GM12878 (cell line): ENCODE measurements at regions not wholly inside any gene's neighbourhood (a gene's known extent, or its start where the extent isn't known, plus 50 kb on each side); places are given as distances from the start of the nearest gene placed in this dataset.

Source experiments
- ATAC-seq: fragments of 200-7000 bp; cut with Tn5 transposase; 3 replicates; pipeline ENCODE4 v1.9.1; 2020; ENCODE audit warnings: mild to moderate bottlenecking, moderate library complexity
- BruUV-seq: library from RNA; stranded (reverse); fragments of 400-500 nt; replicated peaks from 2 replicates; lab custom pipeline; 2021; lab: Mats Ljungman, UMichigan
- CTCF ChIA-PET: fragments of 300-600 bp; sonication (Branson Sonifier 250); formaldehyde crosslinking; extraction: SDS; loops from one replicate; lab custom pipeline; 2021; ENCODE audit warnings: inconsistent platforms; lab: Yijun Ruan, JAX
- POLR2A ChIA-PET: fragments of 350-600 bp; formaldehyde crosslinking; extraction: SDS; loops from one replicate; lab custom pipeline; 2021; ENCODE audit warnings: inconsistent platforms; lab: Charles Lee
- RAD21 ChIA-PET: fragments of 300-600 bp; sonication (Branson Sonifier 250); formaldehyde crosslinking; loops from one replicate; lab custom pipeline; 2023; ENCODE audit warnings: antibody characterized with exemption; ENCODE audit not compliant: unreplicated experiment; lab: Charles Lee
- SMC1A ChIA-PET: fragments of 300-600 bp; sonication (Branson Sonifier 250); formaldehyde crosslinking; loops from one replicate; lab custom pipeline; 2023; ENCODE audit not compliant: unreplicated experiment, uncharacterized antibody; lab: Charles Lee
- DNase-seq: peaks from one replicate; pipeline ENCODE4 v3.0.0-alpha.2; 2011; ENCODE audit warnings: low read depth, low spot score
- FAIRE-seq: peaks from 3 replicates; lab custom pipeline; 2011; peaks lifted over from hg19 to GRCh38; lab: Jason Lieb, UNC
- H2AFZ ChIP-seq: 2 replicates; pipeline ENCODE4 v1.6.0; 2011; ENCODE audit warnings: low read depth, low read length, control low read depth; ENCODE audit not compliant: control insufficient read depth
- H3K27ac ChIP-seq: 2 replicates; pipeline ENCODE4 v1.5.1; 2011; ENCODE audit warnings: control low read depth; ENCODE audit not compliant: control insufficient read depth, insufficient read depth
- H3K27me3 ChIP-seq, 2 experiments: replicated peaks in 1 of 2; 2 replicates each; pipeline versions ENCODE4 v1.6.0 to v1.6.1; 2011; ENCODE audit warnings: low read length in 1 of 2; ENCODE audit not compliant: control insufficient read depth in 2 of 2, insufficient read depth in 2 of 2
- H3K36me3 ChIP-seq, 2 experiments: 2 replicates each; pipeline ENCODE4 v1.5.1; 2011; ENCODE audit warnings: low read length in 1 of 2; ENCODE audit not compliant: control insufficient read depth in 2 of 2, insufficient read depth in 2 of 2
- H3K4me1 ChIP-seq: 2 replicates; pipeline ENCODE4 v1.6.1; 2011; ENCODE audit warnings: mild to moderate bottlenecking, low read length, moderate library complexity, mixed read lengths; ENCODE audit not compliant: control insufficient read depth, insufficient read depth
- H3K4me2 ChIP-seq: 2 replicates; pipeline ENCODE4 v1.6.0; 2011; ENCODE audit warnings: control low read depth; ENCODE audit not compliant: control insufficient read depth, insufficient read depth
- H3K4me3 ChIP-seq: fragments of 200-600 bp; sonication (generic); 2 replicates; pipeline ENCODE4 v1.5.1; 2016
- H3K79me2 ChIP-seq: 2 replicates; pipeline ENCODE4 v1.6.0; 2011; ENCODE audit warnings: low read length; ENCODE audit not compliant: control insufficient read depth, insufficient read depth
- H3K9ac ChIP-seq: 2 replicates; pipeline ENCODE4 v1.8.0; 2011; ENCODE audit warnings: low read length, control low read depth, mixed read lengths; ENCODE audit not compliant: control insufficient read depth, insufficient read depth
- H3K9me3 ChIP-seq: replicated peaks from 3 replicates; pipeline ENCODE4 v1.5.1; 2011; ENCODE audit warnings: mild to moderate bottlenecking, low read length; ENCODE audit not compliant: control insufficient read depth, insufficient read depth
- H4K20me1 ChIP-seq: 2 replicates; pipeline ENCODE4 v1.6.0; 2011; ENCODE audit not compliant: control insufficient read depth, insufficient read depth
- HDAC2 ChIP-seq: fragments of 200-600 bp; sonication (generic); IDR thresholded peaks from 2 replicates; pipeline ENCODE4 v1.6.1; 2017
- MEF2A ChIP-seq: IDR thresholded peaks from 2 replicates; pipeline ENCODE4 v1.6.1; 2011; ENCODE audit warnings: low read depth, mild to moderate bottlenecking, low read length, moderate library complexity; ENCODE audit not compliant: insufficient read depth
- MXI1 ChIP-seq: fragments of 150-350 bp; IDR thresholded peaks from 2 replicates; pipeline ENCODE4 v1.6.1; 2011; ENCODE audit warnings: low read depth, mild to moderate bottlenecking, inconsistent platforms, low read length, improper control_type of control experiment
- PAX8 ChIP-seq: fragments of 450-650 bp; IDR thresholded peaks from 2 replicates; pipeline ENCODE4 v1.6.1; 2017; ENCODE audit warnings: mild to moderate bottlenecking, moderate library complexity
- POLR2A ChIP-seq: IDR thresholded peaks from 2 replicates; pipeline ENCODE4 v1.6.1; 2011; ENCODE audit warnings: low read depth, mild to moderate bottlenecking, low read length
- POU2F2 ChIP-seq: IDR thresholded peaks from 3 replicates; pipeline ENCODE4 v1.6.1; 2011; ENCODE audit warnings: low read depth, mild to moderate bottlenecking, low read length, borderline replicate concordance
- WGBS: methylation state at CpG from one replicate; pipeline ENCODE4 v1.1.6; 2016; ENCODE audit warnings: low lambda C conversion rate; ENCODE audit not compliant: insufficient replicate concordance, insufficient coverage; ENCODE audit errors: missing lambda C conversion rate; 5-methylcytosine and 5-hydroxymethylcytosine counted together
- in situ Hi-C: fragments of 300-500 bp; cut with MboI; formaldehyde crosslinking; loops from 9 replicates; pipeline ENCODE4 v1.14.3; 2018; ENCODE audit warnings: mixed read lengths
- intact Hi-C: fragments of 100-400 bp; cut with micrococcal nuclease; formaldehyde crosslinking; loops from one replicate; pipeline ENCODE4 v1.14.2; 2022; ENCODE audit not compliant: unreplicated experiment

GRCh38 chr9:102796244-102796643 is 198.9 kb upstream of the CYLC2 start:
- no peaks in the 10 kb centered on the region for H3K79me2 ChIP-seq
- H3K27ac ChIP-seq: no peak overlapping the region
- H3K27me3 ChIP-seq: no peaks in the 10 kb centered on the region
- FAIRE-seq: no peak
- no peak overlapping the region for H3K4me2 ChIP-seq
- ChIA-PET CTCF (no interaction called here), POLR2A (no interaction called here), RAD21 (no interaction called here), SMC1A (no interaction called here)
- no peaks in the 10 kb centered on the region for H3K4me1 ChIP-seq
- H3K4me3 ChIP-seq: no peak overlapping the region
- no peak overlapping the region for H3K9ac ChIP-seq
- no TSS peak for BruUV-seq
- no peak for ATAC-seq
- TF ChIP-seq MEF2A (no peak), PAX8 (no peak), POU2F2 (no peak), POLR2A (no peak)
- WGBS: 20% methylated on average over 5 of the region's 5 CpGs
- no peaks in the 10 kb centered on the region for H3K36me3 ChIP-seq
- no peak for DNase-seq
- in situ Hi-C loops (no loop called here), intact Hi-C loops (no loop called here)
- H2AFZ ChIP-seq: no peak overlapping the region
- no peaks in the 10 kb centered on the region for H4K20me1 ChIP-seq
- no peaks in the 10 kb centered on the region for H3K9me3 ChIP-seq

- Histone ChIP-seq H3K36me3 (no peaks in the 10 kb centered on the region), H3K9ac (no peak overlapping the region), H3K27me3 (no peaks in the 10 kb centered on the region), H3K27ac (no peak overlapping the region), H3K79me2 (no peaks in the 10 kb centered on the region), H3K4me2 (no peak overlapping the region), H3K9me3 (no peaks in the 10 kb centered on the region), H2AFZ (no peak overlapping the region), H4K20me1 (no peaks in the 10 kb centered on the region), H3K4me1 (no peaks in the 10 kb centered on the region), H3K4me3 (no peak overlapping the region)
- no peak for ATAC-seq
- DNase-seq: no peak
- BruUV-seq: no TSS peak
- no peak for FAIRE-seq
- RAD21 ChIA-PET: no interaction called here
- SMC1A ChIA-PET: no interaction called here
- POLR2A ChIA-PET: no interaction called here
- no peak for TF ChIP-seq MXI1
- no peak for TF ChIP-seq HDAC2
- intact Hi-C loops (no loop called here), in situ Hi-C loops (no loop called here)
- CTCF ChIA-PET: no interaction called here
Observed at GRCh38 chr9:102795532-102795931, 199.6 kb upstream of the CYLC2 start.
